ENCODE measurements at regions not wholly inside any gene's neighbourhood (a gene's known extent, or its start where the extent isn't known, plus 50 kb on each side); places are given as distances from the start of the nearest gene placed in this dataset.

DNA sequence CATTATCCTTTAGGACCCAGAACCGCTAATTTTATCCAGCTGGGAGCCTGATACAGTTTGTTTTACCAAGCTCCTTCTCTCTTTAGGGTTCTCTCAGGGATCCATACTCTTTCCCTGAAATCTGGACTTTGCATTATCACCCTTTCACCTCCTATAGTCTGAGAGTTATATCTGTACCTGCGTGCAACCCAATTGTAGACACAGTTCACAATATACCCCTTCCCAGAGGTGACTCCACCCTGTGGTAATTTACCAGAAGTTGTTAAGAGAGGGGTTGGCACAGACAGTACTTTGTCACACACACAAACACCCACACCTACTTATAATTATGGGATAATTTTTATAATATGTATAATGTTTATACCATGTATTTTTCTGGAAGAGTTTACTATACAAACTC lies 275.8 kb upstream of the NR3C2 start:
- Histone ChIP-seq H3K27ac (ENCODE audit: low read length) (no peak overlapping the region), H3K9ac (ENCODE audit: low read length) (no peak overlapping the region), H3K4me1 (ENCODE audit: control insufficient read depth, low read depth, low read length) (peaks cover 4% of the 10 kb centered on the region), H3K4me3 (ENCODE audit: low read length) (no peak overlapping the region), H3K36me3 (ENCODE audit: control insufficient read depth, low read depth, low read length) (no peaks in the 10 kb centered on the region), H3K9me3 (ENCODE audit: control insufficient read depth, low read depth, low read length) (no peaks in the 10 kb centered on the region), H3K27me3 (ENCODE audit: control insufficient read depth, insufficient read depth, low read length) (no peaks in the 10 kb centered on the region)

- no peak overlapping the region for H3K9ac ChIP-seq (ENCODE audit: low read length)
- H3K27ac ChIP-seq (ENCODE audit: low read length): no peak overlapping the region
- no peaks in the 10 kb centered on the region for H3K9me3 ChIP-seq (ENCODE audit: control insufficient read depth, low read depth, low read length)
- H3K4me3 ChIP-seq (ENCODE audit: low read length): no peak overlapping the region
- H3K27me3 ChIP-seq (ENCODE audit: control insufficient read depth, insufficient read depth, low read length): no peaks in the 10 kb centered on the region
- H3K4me1 ChIP-seq (ENCODE audit: control insufficient read depth, low read depth, low read length): peaks cover 4% of the 10 kb centered on the region
- H3K36me3 ChIP-seq (ENCODE audit: control insufficient read depth, low read depth, low read length): no peaks in the 10 kb centered on the region
Observed at GRCh38 chr4:148716431-148717052, 274.3 kb upstream of the NR3C2 start.

GRCh38 chr4:148704291-148704690 lies 262.1 kb upstream of the NR3C2 start:
- H3K27me3 ChIP-seq (ENCODE audit: control insufficient read depth, insufficient read depth, low read length): no peaks in the 10 kb centered on the region
- H3K4me3 ChIP-seq (ENCODE audit: low read length): no peak overlapping the region
- no peaks in the 10 kb centered on the region for H3K36me3 ChIP-seq (ENCODE audit: control insufficient read depth, low read depth, low read length)
- no peak overlapping the region for H3K9ac ChIP-seq (ENCODE audit: low read length)
- H3K4me1 ChIP-seq (ENCODE audit: control insufficient read depth, low read depth, low read length): no peaks in the 10 kb centered on the region
- no peak overlapping the region for H3K27ac ChIP-seq (ENCODE audit: low read length)
- H3K9me3 ChIP-seq (ENCODE audit: control insufficient read depth, low read depth, low read length): no peaks in the 10 kb centered on the region

GRCh38 chr4:148694702-148695101 lies 252.5 kb upstream of the NR3C2 start:
- Histone ChIP-seq H3K36me3 (ENCODE audit: control insufficient read depth, low read depth, low read length) (no peaks in the 10 kb centered on the region), H3K9me3 (ENCODE audit: control insufficient read depth, low read depth, low read length) (no peaks in the 10 kb centered on the region), H3K27ac (ENCODE audit: low read length) (no peak overlapping the region), H3K4me1 (ENCODE audit: control insufficient read depth, low read depth, low read length) (no peaks in the 10 kb centered on the region), H3K9ac (ENCODE audit: low read length) (no peak overlapping the region), H3K4me3 (ENCODE audit: low read length) (no peak overlapping the region), H3K27me3 (ENCODE audit: control insufficient read depth, insufficient read depth, low read length) (no peaks in the 10 kb centered on the region)

GRCh38 chr4:148693913-148694649 lies 251.9 kb upstream of the NR3C2 start:
- Histone ChIP-seq H3K27ac (ENCODE audit: low read length) (no peak overlapping the region), H3K36me3 (ENCODE audit: control insufficient read depth, low read depth, low read length) (no peaks in the 10 kb centered on the region), H3K9ac (ENCODE audit: low read length) (no peak overlapping the region), H3K27me3 (ENCODE audit: control insufficient read depth, insufficient read depth, low read length) (no peaks in the 10 kb centered on the region), H3K9me3 (ENCODE audit: control insufficient read depth, low read depth, low read length) (no peaks in the 10 kb centered on the region), H3K4me1 (ENCODE audit: control insufficient read depth, low read depth, low read length) (no peaks in the 10 kb centered on the region), H3K4me3 (ENCODE audit: low read length) (no peak overlapping the region)

DNA sequence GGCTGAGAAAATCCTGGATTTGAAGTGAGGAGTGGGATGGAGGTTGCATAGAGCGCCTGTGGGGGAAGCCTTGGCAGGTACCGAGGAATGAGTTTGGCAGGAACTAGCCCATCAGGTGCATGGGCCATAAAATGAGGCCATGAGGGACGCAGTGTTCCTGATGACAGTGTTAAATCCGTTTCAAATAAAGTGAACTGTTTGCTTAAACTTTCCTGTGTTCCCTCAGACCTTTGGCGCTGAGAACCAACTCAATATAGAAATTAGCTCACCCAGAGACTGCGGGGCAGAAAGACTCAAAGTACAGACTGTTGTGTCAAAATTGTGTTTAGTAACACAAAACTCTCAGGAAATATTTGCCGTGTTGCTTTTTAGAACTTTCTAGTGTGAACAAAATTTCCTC lies 250.0 kb upstream of the NR3C2 start:
- no peaks in the 10 kb centered on the region for H3K27me3 ChIP-seq (ENCODE audit: control insufficient read depth, insufficient read depth, low read length)
- no peaks in the 10 kb centered on the region for H3K36me3 ChIP-seq (ENCODE audit: control insufficient read depth, low read depth, low read length)
- no peaks in the 10 kb centered on the region for H3K4me1 ChIP-seq (ENCODE audit: control insufficient read depth, low read depth, low read length)
- H3K4me3 ChIP-seq (ENCODE audit: low read length): no peak overlapping the region
- H3K9me3 ChIP-seq (ENCODE audit: control insufficient read depth, low read depth, low read length): no peaks in the 10 kb centered on the region
- H3K9ac ChIP-seq (ENCODE audit: low read length): no peak overlapping the region
- H3K27ac ChIP-seq (ENCODE audit: low read length): no peak overlapping the region

- H3K27ac ChIP-seq (ENCODE audit: low read length): no peak overlapping the region
- no peak overlapping the region for H3K9ac ChIP-seq (ENCODE audit: low read length)
- no peak overlapping the region for H3K4me3 ChIP-seq (ENCODE audit: low read length)
- no peaks in the 10 kb centered on the region for H3K27me3 ChIP-seq (ENCODE audit: control insufficient read depth, insufficient read depth, low read length)
- no peaks in the 10 kb centered on the region for H3K4me1 ChIP-seq (ENCODE audit: control insufficient read depth, low read depth, low read length)
- no peaks in the 10 kb centered on the region for H3K36me3 ChIP-seq (ENCODE audit: control insufficient read depth, low read depth, low read length)
- no peaks in the 10 kb centered on the region for H3K9me3 ChIP-seq (ENCODE audit: control insufficient read depth, low read depth, low read length)
Observed at GRCh38 chr4:148686449-148686848, 244.2 kb upstream of the NR3C2 start.

- Histone ChIP-seq H3K36me3 (ENCODE audit: control insufficient read depth, low read depth, low read length) (no peaks in the 10 kb centered on the region), H3K9ac (ENCODE audit: low read length) (no peak overlapping the region), H3K27ac (ENCODE audit: low read length) (no peak overlapping the region), H3K9me3 (ENCODE audit: control insufficient read depth, low read depth, low read length) (no peaks in the 10 kb centered on the region), H3K4me3 (ENCODE audit: low read length) (no peak overlapping the region), H3K4me1 (ENCODE audit: control insufficient read depth, low read depth, low read length) (no peaks in the 10 kb centered on the region), H3K27me3 (ENCODE audit: control insufficient read depth, insufficient read depth, low read length) (no peaks in the 10 kb centered on the region)
Observed at GRCh38 chr4:148684638-148685037, 242.4 kb upstream of the NR3C2 start.

DNA sequence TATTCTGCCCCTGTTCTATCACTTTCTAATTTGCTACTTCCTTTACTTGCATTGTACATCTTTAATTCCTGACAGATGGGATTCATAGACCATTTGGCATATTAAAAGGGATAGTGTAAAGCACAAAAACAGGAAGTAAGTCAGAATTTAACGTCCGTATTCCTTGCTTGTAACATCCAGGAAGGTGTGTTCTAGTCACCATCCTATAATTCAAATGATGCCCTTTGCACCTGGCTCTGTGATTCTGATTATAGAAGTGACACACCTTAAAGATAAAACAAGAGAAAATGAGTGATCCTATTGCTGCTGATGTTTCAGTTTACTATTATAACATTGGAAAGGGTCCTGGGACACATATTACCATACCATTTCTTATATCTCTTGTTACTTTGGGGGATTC lies 238.7 kb upstream of the NR3C2 start:
- Histone ChIP-seq H3K9me3 (ENCODE audit: control insufficient read depth, low read depth, low read length) (no peaks in the 10 kb centered on the region), H3K4me3 (ENCODE audit: low read length) (no peak overlapping the region), H3K27me3 (ENCODE audit: control insufficient read depth, insufficient read depth, low read length) (no peaks in the 10 kb centered on the region), H3K27ac (ENCODE audit: low read length) (no peak overlapping the region), H3K36me3 (ENCODE audit: control insufficient read depth, low read depth, low read length) (no peaks in the 10 kb centered on the region), H3K9ac (ENCODE audit: low read length) (no peak overlapping the region), H3K4me1 (ENCODE audit: control insufficient read depth, low read depth, low read length) (no peaks in the 10 kb centered on the region)

DNA sequence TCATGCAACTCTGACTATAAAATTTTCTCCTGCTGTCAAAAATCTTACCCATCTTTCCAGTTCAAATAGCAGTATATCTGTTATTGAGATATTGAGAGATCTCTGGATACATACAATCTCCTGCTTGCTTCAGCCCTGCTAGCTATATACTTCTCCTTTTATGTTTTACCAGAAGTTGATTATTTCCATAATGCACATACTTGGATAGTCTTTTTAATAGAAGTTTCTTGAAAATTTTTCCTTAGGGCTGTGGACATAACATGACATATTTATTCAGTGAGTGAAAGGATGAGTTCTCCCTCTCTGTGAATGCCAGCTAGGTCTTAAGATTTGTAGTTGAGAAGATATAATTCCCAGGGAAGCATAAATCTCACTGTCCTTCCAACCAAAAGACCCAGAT lies 234.1 kb upstream of the NR3C2 start:
- no peaks in the 10 kb centered on the region for H3K36me3 ChIP-seq (ENCODE audit: control insufficient read depth, low read depth, low read length)
- no peaks in the 10 kb centered on the region for H3K9me3 ChIP-seq (ENCODE audit: control insufficient read depth, low read depth, low read length)
- H3K9ac ChIP-seq (ENCODE audit: low read length): no peak overlapping the region
- no peak overlapping the region for H3K27ac ChIP-seq (ENCODE audit: low read length)
- no peak overlapping the region for H3K4me3 ChIP-seq (ENCODE audit: low read length)
- no peaks in the 10 kb centered on the region for H3K27me3 ChIP-seq (ENCODE audit: control insufficient read depth, insufficient read depth, low read length)
- H3K4me1 ChIP-seq (ENCODE audit: control insufficient read depth, low read depth, low read length): no peaks in the 10 kb centered on the region

DNA sequence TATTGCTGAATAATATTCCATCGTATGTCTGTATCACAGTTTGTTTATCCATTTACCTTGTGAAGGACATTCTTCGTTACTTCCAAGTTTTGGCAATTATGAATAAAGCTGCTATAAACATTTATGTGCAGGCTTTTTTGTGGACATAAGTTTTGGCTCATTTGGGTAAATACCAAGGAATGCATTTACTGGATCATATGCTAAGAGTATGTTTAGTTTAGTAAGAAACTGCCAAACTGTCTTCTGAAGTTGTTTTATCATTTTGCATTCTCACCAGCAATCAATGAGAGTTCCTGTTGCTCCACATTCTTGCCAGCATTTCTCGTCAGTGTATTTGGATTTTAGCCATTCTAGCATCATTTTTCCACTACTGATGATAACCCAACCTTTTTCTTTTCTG lies 232.7 kb upstream of the NR3C2 start:
- no peaks in the 10 kb centered on the region for H3K4me1 ChIP-seq (ENCODE audit: control insufficient read depth, low read depth, low read length)
- no peak overlapping the region for H3K9ac ChIP-seq (ENCODE audit: low read length)
- no peak overlapping the region for H3K4me3 ChIP-seq (ENCODE audit: low read length)
- H3K27ac ChIP-seq (ENCODE audit: low read length): no peak overlapping the region
- H3K36me3 ChIP-seq (ENCODE audit: control insufficient read depth, low read depth, low read length): no peaks in the 10 kb centered on the region
- no peaks in the 10 kb centered on the region for H3K27me3 ChIP-seq (ENCODE audit: control insufficient read depth, insufficient read depth, low read length)
- no peaks in the 10 kb centered on the region for H3K9me3 ChIP-seq (ENCODE audit: control insufficient read depth, low read depth, low read length)

DNA sequence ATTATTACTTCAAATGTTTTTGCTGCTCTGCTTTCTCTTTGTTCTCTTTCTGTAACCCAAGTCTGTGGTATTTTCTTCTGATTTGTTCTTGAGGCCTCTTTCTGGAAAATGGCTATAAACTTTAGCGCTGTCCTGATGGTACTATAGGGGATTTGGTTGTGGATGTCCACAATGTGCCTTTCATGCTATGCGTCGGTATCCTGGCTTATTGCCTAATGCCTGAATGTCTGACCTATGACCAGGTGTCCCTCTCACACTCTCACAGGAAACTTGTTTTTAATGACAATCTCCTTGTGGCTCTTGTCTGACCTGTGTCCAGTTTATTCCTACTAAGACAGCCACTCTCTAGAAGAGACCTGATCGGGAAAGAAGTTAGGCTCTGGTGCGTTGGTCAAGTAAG lies 222.4 kb upstream of the NR3C2 start:
- Histone ChIP-seq H3K4me3 (ENCODE audit: low read length) (no peak overlapping the region), H3K27ac (ENCODE audit: low read length) (no peak overlapping the region), H3K36me3 (ENCODE audit: control insufficient read depth, low read depth, low read length) (no peaks in the 10 kb centered on the region), H3K9me3 (ENCODE audit: control insufficient read depth, low read depth, low read length) (no peaks in the 10 kb centered on the region), H3K4me1 (ENCODE audit: control insufficient read depth, low read depth, low read length) (no peaks in the 10 kb centered on the region), H3K9ac (ENCODE audit: low read length) (no peak overlapping the region), H3K27me3 (ENCODE audit: control insufficient read depth, insufficient read depth, low read length) (no peaks in the 10 kb centered on the region)

Measured in iPS-18a (cell line).